ENCODE measurements at regions not wholly inside any gene's neighbourhood (a gene's known extent, or its start where the extent isn't known, plus 50 kb on each side); places are given as distances from the start of the nearest gene placed in this dataset.

GRCh38 chr13:110055089-110055488, 251.9 kb downstream of the COL4A1 start:
- TF ChIP-seq, protein P1, sequence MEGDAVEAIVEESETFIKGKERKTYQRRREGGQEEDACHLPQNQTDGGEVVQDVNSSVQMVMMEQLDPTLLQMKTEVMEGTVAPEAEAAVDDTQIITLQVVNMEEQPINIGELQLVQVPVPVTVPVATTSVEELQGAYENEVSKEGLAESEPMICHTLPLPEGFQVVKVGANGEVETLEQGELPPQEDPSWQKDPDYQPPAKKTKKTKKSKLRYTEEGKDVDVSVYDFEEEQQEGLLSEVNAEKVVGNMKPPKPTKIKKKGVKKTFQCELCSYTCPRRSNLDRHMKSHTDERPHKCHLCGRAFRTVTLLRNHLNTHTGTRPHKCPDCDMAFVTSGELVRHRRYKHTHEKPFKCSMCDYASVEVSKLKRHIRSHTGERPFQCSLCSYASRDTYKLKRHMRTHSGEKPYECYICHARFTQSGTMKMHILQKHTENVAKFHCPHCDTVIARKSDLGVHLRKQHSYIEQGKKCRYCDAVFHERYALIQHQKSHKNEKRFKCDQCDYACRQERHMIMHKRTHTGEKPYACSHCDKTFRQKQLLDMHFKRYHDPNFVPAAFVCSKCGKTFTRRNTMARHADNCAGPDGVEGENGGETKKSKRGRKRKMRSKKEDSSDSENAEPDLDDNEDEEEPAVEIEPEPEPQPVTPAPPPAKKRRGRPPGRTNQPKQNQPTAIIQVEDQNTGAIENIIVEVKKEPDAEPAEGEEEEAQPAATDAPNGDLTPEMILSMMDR (IDR thresholded peaks at IDR 0.05), result no peak
- TF ChIP-seq POLR2A (IDR thresholded peaks at IDR 0.05), result no peak

All from lower leg skin (tissue), 3 donors.